Right ventricle myocardium superior (tissue), 1 donor: ENCODE measurements at regions not wholly inside any gene's neighbourhood (a gene's known extent, or its start where the extent isn't known, plus 50 kb on each side); places are given as distances from the start of the nearest gene placed in this dataset.
A peak's percentile ranks its signal among the peaks of the same experiment; 100 is the strongest.

Source experiments
- ATAC-seq: fragments of 200-7000 bp; cut with Tn5 transposase; one replicate; pipeline ENCODE4 v1.9.1; 2020; ENCODE audit warnings: mild to moderate bottlenecking; ENCODE audit not compliant: poor library complexity
- DNase-seq: peaks from one replicate; pipeline ENCODE4 v3.0.0-alpha.2; 2020
- intact Hi-C: fragments of 100-400 bp; cut with DNase I; formaldehyde crosslinking; loops from one replicate; pipeline ENCODE4 v1.11.2; 2022
- donor health status: DM: no; HTN: yes; CAD: no; lungs with severe emphysema.

- ATAC-seq (no peak), DNase-seq (no peak)
- intact Hi-C loops = loop anchor here (5.0 kb wide), 1 partner anchor 611 kb away; no protein-coding TSS in a partner anchor
Observed at GRCh38 chr9:71253011-71253410, 131.6 kb upstream of the TRPM3 start.

GRCh38 chr9:71250581-71250980 is 129.2 kb upstream of the TRPM3 start:
- DNase-seq = no peak
- intact Hi-C loops = loop anchor here (5.0 kb wide), 1 partner anchor 608 kb away; no protein-coding TSS in a partner anchor
- no peak for ATAC-seq

- DNase-seq (no peak), ATAC-seq (peak; percentile 53)
- intact Hi-C loops = loop anchor here (5.0 kb wide), 1 partner anchor 608 kb away; no protein-coding TSS in a partner anchor
Observed at GRCh38 chr9:71249729-71250317, 128.4 kb upstream of the TRPM3 start.

- intact Hi-C loops = no loop called here
- ATAC-seq (no peak), DNase-seq (no peak)
Observed at GRCh38 chr9:71245651-71246050, 124.2 kb upstream of the TRPM3 start.

- DNase-seq = no peak
- intact Hi-C loops = no loop called here
- ATAC-seq = no peak
Observed at GRCh38 chr9:71243951-71244350, 122.5 kb upstream of the TRPM3 start.

- DNase-seq (no peak), ATAC-seq (no peak)
- intact Hi-C loops = no loop called here
Observed at GRCh38 chr9:71242081-71242480, 120.7 kb upstream of the TRPM3 start.

- no peak for DNase-seq
- intact Hi-C loops = no loop called here
- no peak for ATAC-seq
Observed at GRCh38 chr9:71237051-71237450, 115.6 kb upstream of the TRPM3 start.

- no peak for ATAC-seq
- intact Hi-C loops = no loop called here
- DNase-seq = no peak
Observed at GRCh38 chr9:71233646-71234045, 112.2 kb upstream of the TRPM3 start.

- intact Hi-C loops = no loop called here
- DNase-seq (no peak), ATAC-seq (no peak)
Observed at GRCh38 chr9:71223953-71224538, 102.6 kb upstream of the TRPM3 start.

- no peak for ATAC-seq
- intact Hi-C loops = no loop called here
- no peak for DNase-seq
Observed at GRCh38 chr9:71218774-71219173, 97.4 kb upstream of the TRPM3 start.

- no peak for ATAC-seq
- intact Hi-C loops = no loop called here
- no peak for DNase-seq
Observed at GRCh38 chr9:71213633-71214032, 92.2 kb upstream of the TRPM3 start.

- intact Hi-C loops = no loop called here
- DNase-seq (no peak), ATAC-seq (no peak)
Observed at GRCh38 chr9:71210326-71210725, 88.9 kb upstream of the TRPM3 start.

GRCh38 chr9:71209890-71210289 is 88.5 kb upstream of the TRPM3 start:
- no peak for DNase-seq
- intact Hi-C loops = no loop called here
- no peak for ATAC-seq

GRCh38 chr9:71202931-71203330 is 81.5 kb upstream of the TRPM3 start:
- intact Hi-C loops = no loop called here
- DNase-seq (no peak), ATAC-seq (no peak)

GRCh38 chr9:71191708-71192107 is 70.3 kb upstream of the TRPM3 start:
- ATAC-seq (no peak), DNase-seq (no peak)
- intact Hi-C loops = no loop called here

GRCh38 chr9:71183251-71183650 is 61.8 kb upstream of the TRPM3 start:
- intact Hi-C loops = no loop called here
- no peak for ATAC-seq
- DNase-seq = no peak

GRCh38 chr9:71179183-71179582 is 57.8 kb upstream of the TRPM3 start:
- DNase-seq (no peak), ATAC-seq (no peak)
- intact Hi-C loops = no loop called here

- intact Hi-C loops = no loop called here
- no peak for DNase-seq
- no peak for ATAC-seq
Observed at GRCh38 chr9:71177901-71178300, 56.5 kb upstream of the TRPM3 start.

GRCh38 chr9:71171517-71171916 is 50.1 kb upstream of the TRPM3 start:
- DNase-seq (no peak), ATAC-seq (no peak)
- intact Hi-C loops = no loop called here
